Gastrocnemius medialis (tissue), 4 donors: ENCODE measurements at regions not wholly inside any gene's neighbourhood (a gene's known extent, or its start where the extent isn't known, plus 50 kb on each side); places are given as distances from the start of the nearest gene placed in this dataset.

Experiments used
- ATAC-seq, 2 donors: fragments of 150-250 bp; one replicate each; pipeline ENCODE4 v1.9.1; 2016
- DNase-seq, 2 donors: peaks; one replicate each; pipeline ENCODE4 v3.0.0-alpha.2; 2019
- H3K27ac ChIP-seq, 4 donors: fragments of 200-600 bp; sonication (generic); 1 replicate in 1 of 4; 2 replicates in 3 of 4; pipeline ENCODE4 v1.5.1; 2016 to 2018; ENCODE audit warnings: mild to moderate bottlenecking in 2 of 4, moderate library complexity in 1 of 4
- H3K27me3 ChIP-seq, 3 donors: fragments of 200-600 bp; sonication (generic) in 2 of 3; 1 replicate in 1 of 3; 2 replicates in 2 of 3; pipeline versions ENCODE4 v1.5.1 to v1.6.0; 2016 to 2019; ENCODE audit warnings: mild to moderate bottlenecking in 1 of 3, moderate library complexity in 1 of 3
- H3K36me3 ChIP-seq, 2 donors: fragments of 200-600 bp; sonication (generic) in 1 of 2; one replicate each; pipeline ENCODE4 v1.5.1; 2017 to 2018
- H3K4me1 ChIP-seq, 2 donors: fragments of 200-600 bp; sonication (generic) in 1 of 2; one replicate each; pipeline ENCODE4 v1.5.1; 2016 to 2017; ENCODE audit warnings: mild to moderate bottlenecking in 2 of 2
- H3K4me3 ChIP-seq, 4 donors: fragments of 200-600 bp; sonication (generic) in 3 of 4; 1 replicate in 1 of 4; 2 replicates in 3 of 4; pipeline ENCODE4 v1.5.1; 2016 to 2019; ENCODE audit warnings: mild to moderate bottlenecking in 2 of 4
- H3K9me3 ChIP-seq, 3 donors: fragments of 200-600 bp; sonication (generic) in 2 of 3; 1 replicate in 1 of 3; 2 replicates in 2 of 3; pipeline ENCODE4 v1.5.1; 2016 to 2019
- CTCF ChIP-seq, 5 experiments: fragments of 450-650 bp in 3 of 5; fragments of 200-600 bp in 2 of 5; sonication (generic) in 2 of 5; IDR thresholded peaks in 4 of 5; conservative IDR thresholded peaks in 1 of 5; 1 replicate in 4 of 5; 2 replicates in 1 of 5; pipeline ENCODE4 v1.5.1; 2016 to 2019; ENCODE audit warnings: antibody characterized with exemption in 5 of 5, mild to moderate bottlenecking in 3 of 5, moderate library complexity in 3 of 5
- POLR2A ChIP-seq, 2 donors: fragments of 450-650 bp; IDR thresholded peaks; one replicate each; pipeline ENCODE4 v1.6.1; 2017; ENCODE audit warnings: antibody characterized with exemption in 2 of 2, mild to moderate bottlenecking in 2 of 2, moderate library complexity in 2 of 2
- in situ Hi-C, 4 donors: fragments of 200-750 bp; cut with MboI; loops; one replicate each; pipeline versions ENCODE4 v1.15.0 to v1.8.0; 2017; ENCODE audit warnings: low sequenced_read_pairs in 4 of 4
- intact Hi-C: fragments of 100-400 bp; cut with DNase I; formaldehyde crosslinking; loops from one replicate; pipeline ENCODE4 v1.15.1; 2023; ENCODE audit warnings: low total_unique reads

GRCh38 chr22:22142661-22143060 is 101.9 kb upstream of the VPREB1 start:
- no peaks in the 10 kb centered on the region for H3K36me3 ChIP-seq
- peaks cover 16 to 24% (median 16%) of the 10 kb centered on the region in 3 donors for H3K27me3 ChIP-seq
- in situ Hi-C loops (no loop called here), intact Hi-C loops (no loop called here)
- H3K4me3 ChIP-seq = no peak overlapping the region
- H3K4me1 ChIP-seq = no peaks in the 10 kb centered on the region
- H3K9me3 ChIP-seq = no peaks in the 10 kb centered on the region
- no peak overlapping the region for H3K27ac ChIP-seq
- TF ChIP-seq CTCF (IDR thresholded peaks at IDR 0.05 in 4 of 5, conservative IDR thresholded peaks at IDR 0.05 in 1 of 5) (no peak), POLR2A (IDR thresholded peaks at IDR 0.05) (no peak)
- ATAC-seq = no peak
- DNase-seq = no peak

GRCh38 chr22:22141771-22142591 is 102.6 kb upstream of the VPREB1 start:
- no peak for DNase-seq
- Histone ChIP-seq H3K9me3 (no peaks in the 10 kb centered on the region), H3K27ac (no peak overlapping the region), H3K4me3 (no peak overlapping the region), H3K27me3 (peaks cover 14 to 22% (median 16%) of the 10 kb centered on the region in 3 donors), H3K4me1 (no peaks in the 10 kb centered on the region), H3K36me3 (no peaks in the 10 kb centered on the region)
- intact Hi-C loops (no loop called here), in situ Hi-C loops (no loop called here)
- ATAC-seq = no peak
- TF ChIP-seq CTCF (IDR thresholded peaks at IDR 0.05 in 4 of 5, conservative IDR thresholded peaks at IDR 0.05 in 1 of 5) = no peak
- no peak for TF ChIP-seq POLR2A (IDR thresholded peaks at IDR 0.05)

GRCh38 chr22:22141031-22141430 is 103.6 kb upstream of the VPREB1 start:
- ATAC-seq = no peak
- no peaks in the 10 kb centered on the region for H3K9me3 ChIP-seq
- H3K4me1 ChIP-seq = no peaks in the 10 kb centered on the region
- no peak overlapping the region for H3K4me3 ChIP-seq
- peaks cover 5 to 18% (median 13%) of the 10 kb centered on the region in 3 donors for H3K27me3 ChIP-seq
- in situ Hi-C loops = no loop called here
- intact Hi-C loops = no loop called here
- TF ChIP-seq CTCF (IDR thresholded peaks at IDR 0.05 in 4 of 5, conservative IDR thresholded peaks at IDR 0.05 in 1 of 5) (no peak), POLR2A (IDR thresholded peaks at IDR 0.05) (no peak)
- no peak for DNase-seq
- H3K36me3 ChIP-seq = no peaks in the 10 kb centered on the region
- no peak overlapping the region for H3K27ac ChIP-seq

GRCh38 chr22:22139364-22139763 is 105.2 kb upstream of the VPREB1 start:
- intact Hi-C loops = no loop called here
- no peak for DNase-seq
- TF ChIP-seq POLR2A (IDR thresholded peaks at IDR 0.05) = no peak
- no peak for TF ChIP-seq CTCF (IDR thresholded peaks at IDR 0.05 in 4 of 5, conservative IDR thresholded peaks at IDR 0.05 in 1 of 5)
- Histone ChIP-seq H3K27me3 (peaks cover 0 to 18% (median 10%) of the 10 kb centered on the region in 3 donors), H3K4me3 (no peak overlapping the region), H3K27ac (no peak overlapping the region), H3K4me1 (no peaks in the 10 kb centered on the region), H3K36me3 (no peaks in the 10 kb centered on the region), H3K9me3 (no peaks in the 10 kb centered on the region)
- ATAC-seq = no peak
- in situ Hi-C loops = no loop called here
